ENCODE measurements at regions not wholly inside any gene's neighbourhood (a gene's known extent, or its start where the extent isn't known, plus 50 kb on each side); places are given as distances from the start of the nearest gene placed in this dataset.

DNA sequence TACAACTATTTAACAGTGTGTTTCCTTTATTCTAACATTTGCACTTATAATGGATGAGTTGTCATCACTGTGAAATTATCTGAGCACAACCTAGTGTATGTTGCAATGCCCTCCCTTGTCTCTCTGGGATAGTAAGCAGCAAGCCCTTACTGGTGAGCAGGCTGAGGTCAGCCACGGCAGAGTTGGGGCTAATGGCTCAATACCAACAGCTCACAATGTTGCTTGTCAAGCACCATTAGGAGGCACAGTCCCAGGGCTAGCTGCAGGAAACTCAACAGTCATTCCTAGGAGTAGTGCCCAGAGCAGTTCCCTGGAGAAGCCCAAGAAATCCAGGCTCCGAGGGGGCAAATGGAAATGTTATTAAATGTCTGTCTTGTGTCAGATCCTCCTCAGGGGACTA, 858.4 kb downstream of the GRID1 start:
- DNase-seq = no peak

DNA sequence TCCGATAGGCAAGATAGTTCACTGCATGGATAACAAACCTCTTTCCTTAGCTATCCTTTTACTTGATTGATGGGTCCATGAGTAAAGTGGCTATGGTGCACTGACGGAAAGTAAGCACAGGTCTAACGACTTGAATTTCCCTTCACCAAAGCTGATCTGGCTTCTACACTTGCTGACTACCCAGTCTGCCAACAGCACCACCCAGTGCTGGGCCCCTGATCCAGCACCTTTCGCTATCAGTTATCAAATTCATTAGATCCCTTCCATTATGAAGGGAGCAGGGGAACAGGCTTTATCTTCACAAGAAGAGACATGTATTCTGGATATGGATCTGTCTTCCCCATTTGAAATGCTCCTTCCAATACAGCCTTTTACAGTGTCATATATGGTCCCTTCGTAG, 855.9 kb downstream of the GRID1 start:
- DNase-seq = no peak

GRCh38 chr10:85513436-85513835, 853.2 kb downstream of the GRID1 start:
- no peak for DNase-seq

DNA sequence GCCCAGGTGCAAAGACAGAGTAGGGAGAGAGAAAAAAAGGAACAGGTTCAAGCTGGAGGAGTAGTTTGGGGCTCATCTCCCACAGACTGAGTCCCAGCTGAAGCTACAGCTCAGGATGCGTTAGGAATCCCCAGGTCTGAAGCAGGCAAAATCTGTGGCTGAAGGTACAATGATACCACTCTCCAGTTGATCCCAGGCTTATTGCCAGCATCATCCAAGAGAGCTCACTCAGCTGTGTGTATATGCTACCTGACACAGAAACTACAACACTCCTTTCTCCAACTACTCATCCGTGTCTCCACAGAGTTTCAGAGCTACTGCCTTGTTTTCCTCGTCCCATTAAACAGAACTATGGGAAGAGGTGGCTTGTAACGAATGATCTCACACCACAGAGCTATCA, 851.3 kb downstream of the GRID1 start:
- no peak for DNase-seq

GRCh38 chr10:85524001-85524666, 842.5 kb downstream of the GRID1 start:
- no peak for DNase-seq

GRCh38 chr10:85527616-85528317, 838.8 kb downstream of the GRID1 start:
- DNase-seq = no peak

DNA sequence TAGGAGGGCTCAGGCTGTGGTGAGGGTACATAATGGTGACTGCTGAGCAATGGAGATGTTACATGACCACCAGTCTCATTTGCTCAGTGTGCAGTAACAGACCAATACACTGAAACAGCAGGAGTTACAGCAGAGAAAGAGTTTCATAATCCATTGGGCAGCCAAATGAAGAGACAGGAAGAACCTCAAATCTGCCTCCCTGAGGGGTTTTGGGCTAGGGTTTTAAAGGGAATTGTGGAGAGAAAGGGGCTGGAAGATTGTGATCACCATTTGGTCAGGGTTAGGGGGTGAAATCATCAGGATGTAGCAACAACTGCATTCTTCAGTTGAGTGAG, 838.3 kb downstream of the GRID1 start:
- DNase-seq = no peak

DNA sequence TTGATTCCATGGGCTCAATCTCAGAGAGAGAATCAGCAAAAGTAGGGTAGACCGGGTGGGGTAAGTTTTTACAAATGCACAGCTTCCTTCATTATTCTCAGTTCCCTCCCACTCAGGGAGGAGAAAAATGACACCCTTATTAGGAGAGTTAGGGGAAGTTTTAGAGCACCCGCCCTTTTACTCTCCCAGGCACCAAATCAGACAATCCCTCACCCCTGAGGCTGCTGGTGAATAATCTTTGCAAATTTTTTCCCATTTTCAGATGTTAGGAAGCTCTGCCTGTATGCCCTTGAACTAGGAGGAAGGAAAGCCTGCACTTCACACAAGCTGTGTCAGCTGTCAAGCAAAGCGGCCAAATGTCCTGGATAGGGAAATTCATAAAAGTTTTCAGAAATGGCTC, 834.9 kb downstream of the GRID1 start:
- DNase-seq = no peak

- no peak for DNase-seq
These were observed 833.8 kb downstream of the GRID1 start for GRCh38 chr10:85532773-85533172.

DNA sequence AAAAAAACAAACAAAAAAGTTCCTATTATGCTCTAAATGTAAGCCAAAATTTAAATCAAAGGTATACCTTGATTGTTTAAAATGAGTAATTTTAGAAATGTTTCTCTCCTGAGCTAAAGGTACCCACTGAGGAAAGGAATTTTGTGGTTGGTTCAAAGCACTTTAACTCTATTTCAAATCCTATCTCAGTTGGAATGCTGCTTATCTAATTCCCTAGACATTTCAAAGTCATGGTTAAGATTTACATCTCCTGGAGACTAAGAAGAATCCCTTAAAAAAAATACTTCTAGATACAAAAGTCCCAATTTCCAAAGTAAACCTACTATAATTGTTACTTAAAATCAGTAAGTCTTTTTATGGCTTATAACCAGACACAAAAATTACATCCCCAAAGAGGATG, 830.7 kb downstream of the GRID1 start:
- DNase-seq = no peak

GRCh38 chr10:85537561-85537960, 829.0 kb downstream of the GRID1 start:
- no peak for DNase-seq

DNA sequence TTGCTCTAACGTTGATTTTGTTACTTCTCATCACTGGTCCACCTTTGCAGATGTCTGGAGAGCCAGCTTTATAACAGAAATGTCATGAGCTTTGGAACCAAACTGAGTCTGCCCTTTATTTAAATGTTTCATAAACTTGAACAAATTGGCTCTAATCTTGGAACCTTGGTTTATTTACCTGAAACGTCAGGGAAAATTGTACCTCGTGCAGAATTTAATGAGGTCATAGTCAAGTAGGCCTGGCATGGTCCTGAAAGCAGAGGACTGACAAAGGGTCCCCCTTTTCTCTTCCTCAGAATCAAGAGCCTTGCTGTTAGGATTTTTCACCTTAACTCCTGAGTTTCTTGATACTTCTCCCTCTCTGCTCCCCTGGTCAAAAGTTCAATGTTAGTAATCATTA, 828.0 kb downstream of the GRID1 start:
- DNase-seq = no peak

DNA sequence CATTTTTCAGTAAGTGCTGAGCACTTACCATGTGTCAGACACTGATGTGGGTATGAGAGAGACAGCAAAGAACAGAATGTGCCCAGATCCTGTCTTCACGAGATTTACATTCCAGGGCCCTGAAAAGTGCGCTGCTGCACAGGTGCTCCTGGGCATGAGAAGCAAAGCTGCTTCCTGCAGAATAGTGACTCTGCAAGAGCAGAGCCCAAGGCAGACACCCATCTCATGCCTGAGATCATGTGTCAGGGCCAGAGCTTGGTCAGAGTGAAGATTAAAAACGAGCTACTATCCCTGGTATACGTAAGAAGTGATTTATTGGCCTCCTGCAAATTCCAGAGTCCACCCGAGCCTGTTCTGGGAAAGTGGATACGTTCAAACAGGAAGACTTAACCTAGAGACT, 824.4 kb downstream of the GRID1 start:
- no peak for DNase-seq

- DNase-seq = no peak
These were observed 823.5 kb downstream of the GRID1 start for GRCh38 chr10:85542936-85543730.

DNA sequence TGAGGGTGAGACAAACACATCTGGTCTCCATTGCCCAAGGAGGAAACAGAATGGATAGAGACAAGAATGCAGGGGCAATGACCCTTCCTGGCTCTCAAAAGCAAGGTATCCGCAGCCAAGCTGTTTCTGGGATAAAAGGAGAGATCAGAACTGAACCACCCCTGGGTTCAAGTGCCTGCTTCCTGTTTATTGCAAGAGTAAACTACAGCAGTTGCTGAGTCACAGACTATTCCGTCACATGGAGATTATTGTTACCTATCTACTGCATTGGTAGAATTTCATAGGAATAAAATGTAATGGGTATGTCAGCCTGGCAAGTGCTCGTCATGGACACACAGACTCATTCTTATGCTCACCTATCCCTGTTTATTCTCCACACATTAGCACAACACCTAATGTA, 821.6 kb downstream of the GRID1 start:
- DNase-seq = no peak

DNA sequence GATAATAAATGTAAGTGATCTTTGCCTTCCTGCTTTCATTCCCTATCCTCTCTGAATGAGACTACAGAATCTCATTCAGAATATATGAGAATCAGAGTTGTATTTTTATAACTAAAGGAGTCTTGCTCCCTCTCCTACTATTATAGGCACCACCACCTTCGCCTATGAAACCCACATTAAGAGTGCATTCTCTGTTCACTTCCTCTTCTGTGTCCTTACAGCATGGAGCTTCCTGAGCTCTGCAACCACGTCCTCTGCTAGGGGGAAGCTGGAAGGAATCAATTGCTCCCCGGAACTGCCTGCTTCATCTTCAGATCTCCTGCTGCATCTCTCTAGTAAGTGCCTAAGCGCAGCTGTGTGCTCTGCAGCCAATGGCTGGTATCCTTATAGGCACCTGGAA, 820.7 kb downstream of the GRID1 start:
- no peak for DNase-seq

- no peak for DNase-seq
These were observed 819.1 kb downstream of the GRID1 start for GRCh38 chr10:85547460-85548023.

DNA sequence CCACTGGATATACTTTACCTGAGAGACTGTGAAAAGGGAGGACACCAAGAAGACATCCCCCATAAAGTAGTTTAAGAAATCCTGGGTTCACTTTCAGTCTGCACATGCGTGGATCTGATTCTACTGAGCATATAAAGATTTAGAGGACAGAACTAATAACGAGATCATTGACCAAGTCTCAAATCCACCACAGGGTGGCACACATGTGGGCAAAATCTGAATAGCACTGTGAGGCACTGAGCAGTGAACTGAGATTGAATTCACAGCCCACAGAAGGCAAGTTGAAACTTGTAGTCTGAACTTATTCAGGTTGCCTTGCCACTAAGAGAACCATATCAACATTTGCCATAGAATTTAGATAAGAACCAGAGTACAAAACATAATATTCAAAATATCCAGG, 818.6 kb downstream of the GRID1 start:
- no peak for DNase-seq
